ENCODE measurements at regions not wholly inside any gene's neighbourhood (a gene's known extent, or its start where the extent isn't known, plus 50 kb on each side); places are given as distances from the start of the nearest gene placed in this dataset.

DNA sequence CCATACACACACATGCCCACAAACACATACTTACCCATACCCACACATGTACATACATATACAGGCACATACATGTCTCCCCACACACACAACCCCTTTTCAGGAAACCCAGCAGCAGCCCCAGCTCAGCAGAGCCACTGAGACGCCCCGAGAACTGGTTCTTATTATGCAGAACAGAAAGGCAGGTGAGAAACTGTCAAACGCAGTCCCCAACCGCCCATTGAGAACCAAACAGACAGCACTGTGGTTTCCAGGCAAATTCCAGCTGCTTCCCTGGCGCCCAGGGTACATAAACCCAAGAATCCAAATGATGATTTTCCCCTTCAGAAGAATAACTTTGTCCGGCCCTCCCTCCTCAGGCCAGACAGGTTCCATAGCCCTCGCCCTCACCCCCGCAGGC lies 366.6 kb upstream of the ZMIZ1 start:
- H4K20me1 ChIP-seq (ENCODE audit: insufficient read depth, low read length) = no peaks in the 10 kb centered on the region
- H3K4me2 ChIP-seq (ENCODE audit: low read length) = no peak overlapping the region
- H3K9me3 ChIP-seq (ENCODE audit: low read length) = no peaks in the 10 kb centered on the region
- no peaks in the 10 kb centered on the region for H3K36me3 ChIP-seq (ENCODE audit: insufficient read depth, low read length)
- no peak overlapping the region for H2AFZ ChIP-seq (ENCODE audit: low read length)
- no peak overlapping the region for H3K4me3 ChIP-seq (ENCODE audit: low read depth, low read length, poor library complexity, severe bottlenecking)
- no peaks in the 10 kb centered on the region for H3K79me2 ChIP-seq (ENCODE audit: insufficient read depth, low read length)
- 0 out of 2 replicates have a peak, but pooled peaks cover 8% of the 10 kb centered on the region for H3K27me3 ChIP-seq (ENCODE audit: insufficient read depth, low read length)
- TF ChIP-seq EZH2 (IDR thresholded peaks at IDR 0.05; ENCODE audit: borderline replicate concordance, low read length) (no peak), CTCF (IDR thresholded peaks at IDR 0.05; ENCODE audit: low read length) (no peak)
- no peaks in the 10 kb centered on the region for H3F3A ChIP-seq (ENCODE audit: insufficient read depth, low read length)
- H3K9me2 ChIP-seq (ENCODE audit: low read depth, low read length) = no peaks in the 10 kb centered on the region
- no peak overlapping the region for H3K9ac ChIP-seq (ENCODE audit: low read length)
- no peak overlapping the region for H3K27ac ChIP-seq (ENCODE audit: low read depth, low read length, poor library complexity, severe bottlenecking)
- H3K4me1 ChIP-seq (ENCODE audit: insufficient read depth, low read length, severe bottlenecking) = no peaks in the 10 kb centered on the region

- Histone ChIP-seq H2AFZ (ENCODE audit: low read length) (no peak overlapping the region), H3F3A (ENCODE audit: insufficient read depth, low read length) (no peaks in the 10 kb centered on the region), H3K9me2 (ENCODE audit: low read depth, low read length) (no peaks in the 10 kb centered on the region), H4K20me1 (ENCODE audit: insufficient read depth, low read length) (no peaks in the 10 kb centered on the region), H3K27ac (ENCODE audit: low read depth, low read length, poor library complexity, severe bottlenecking) (no peak overlapping the region), H3K9ac (ENCODE audit: low read length) (no peak overlapping the region), H3K4me3 (ENCODE audit: low read depth, low read length, poor library complexity, severe bottlenecking) (no peak overlapping the region), H3K36me3 (ENCODE audit: insufficient read depth, low read length) (no peaks in the 10 kb centered on the region), H3K79me2 (ENCODE audit: insufficient read depth, low read length) (no peaks in the 10 kb centered on the region), H3K27me3 (ENCODE audit: insufficient read depth, low read length) (0 out of 2 replicates have a peak, but pooled peaks cover 8% of the 10 kb centered on the region), H3K9me3 (ENCODE audit: low read length) (no peaks in the 10 kb centered on the region), H3K4me1 (ENCODE audit: insufficient read depth, low read length, severe bottlenecking) (no peaks in the 10 kb centered on the region), H3K4me2 (ENCODE audit: low read length) (no peak overlapping the region)
- TF ChIP-seq CTCF (IDR thresholded peaks at IDR 0.05; ENCODE audit: low read length) (no peak), EZH2 (IDR thresholded peaks at IDR 0.05; ENCODE audit: borderline replicate concordance, low read length) (no peak)
Measured at GRCh38 chr10:78702876-78703275, 365.9 kb upstream of the ZMIZ1 start.

- Histone ChIP-seq H3K9me2 (ENCODE audit: low read depth, low read length) (no peaks in the 10 kb centered on the region), H2AFZ (ENCODE audit: low read length) (no peak overlapping the region), H3K4me2 (ENCODE audit: low read length) (no peak overlapping the region), H3K27me3 (ENCODE audit: insufficient read depth, low read length) (0 out of 2 replicates have a peak, but pooled peaks cover 8% of the 10 kb centered on the region), H3K79me2 (ENCODE audit: insufficient read depth, low read length) (no peaks in the 10 kb centered on the region), H3K27ac (ENCODE audit: low read depth, low read length, poor library complexity, severe bottlenecking) (no peak overlapping the region), H3K9me3 (ENCODE audit: low read length) (no peaks in the 10 kb centered on the region), H3K36me3 (ENCODE audit: insufficient read depth, low read length) (no peaks in the 10 kb centered on the region), H3K4me3 (ENCODE audit: low read depth, low read length, poor library complexity, severe bottlenecking) (no peak overlapping the region), H3K4me1 (ENCODE audit: insufficient read depth, low read length, severe bottlenecking) (no peaks in the 10 kb centered on the region), H4K20me1 (ENCODE audit: insufficient read depth, low read length) (no peaks in the 10 kb centered on the region), H3K9ac (ENCODE audit: low read length) (no peak overlapping the region), H3F3A (ENCODE audit: insufficient read depth, low read length) (no peaks in the 10 kb centered on the region)
- TF ChIP-seq CTCF (IDR thresholded peaks at IDR 0.05; ENCODE audit: low read length) (no peak), EZH2 (IDR thresholded peaks at IDR 0.05; ENCODE audit: borderline replicate concordance, low read length) (no peak)
Measured at GRCh38 chr10:78703593-78703992, 365.2 kb upstream of the ZMIZ1 start.
